A673 (cell line): ENCODE measurements at regions not wholly inside any gene's neighbourhood (a gene's known extent, or its start where the extent isn't known, plus 50 kb on each side); places are given as distances from the start of the nearest gene placed in this dataset.
"Not testable (repeated sequence)": the region's sequence is repeated elsewhere in the genome, so short reads cannot be mapped to it uniquely, and the experiment has no call there.

Experiments
- BruUV-seq: library from RNA; stranded (reverse); fragments of 400-500 nt; replicated peaks from 2 replicates; lab custom pipeline; 2021; lab: Mats Ljungman, UMichigan
- CTCF ChIA-PET: fragments of 300-600 bp; sonication (Branson Sonifier 250); formaldehyde crosslinking; loops from one replicate; lab custom pipeline; 2022; ENCODE audit warnings: antibody characterized with exemption; lab: Charles Lee
- POLR2A ChIA-PET: fragments of 300-600 bp; sonication (Branson Sonifier 250); formaldehyde crosslinking; loops from one replicate; lab custom pipeline; 2022; ENCODE audit warnings: antibody characterized with exemption; ENCODE audit not compliant: low non-redundant PET; lab: Charles Lee
- DNase-seq: peaks from one replicate; pipeline ENCODE4 v3.0.0-alpha.2; 2015; ENCODE audit warnings: low spot score
- H3K27ac ChIP-seq: fragments of 200-600 bp; sonication (generic); 2 replicates; pipeline ENCODE4 v1.5.1; 2016; ENCODE audit warnings: mixed run types, low read depth, mild to moderate bottlenecking, mixed read lengths, antibody characterized with exemption, low read length; ENCODE audit not compliant: poor library complexity, severe bottlenecking
- H3K27me3 ChIP-seq: fragments of 200-600 bp; sonication (generic); replicated peaks from 2 replicates; pipeline ENCODE4 v1.6.1; 2017; ENCODE audit warnings: mixed run types, low read depth, mild to moderate bottlenecking, mixed read lengths, antibody characterized with exemption, low read length; ENCODE audit not compliant: insufficient read depth, poor library complexity
- H3K36me3 ChIP-seq: fragments of 200-600 bp; sonication (generic); 2 replicates; pipeline ENCODE4 v1.6.1; 2016; ENCODE audit warnings: mixed run types, mild to moderate bottlenecking, mixed read lengths, antibody characterized with exemption, low read length; ENCODE audit not compliant: insufficient read depth, poor library complexity, severe bottlenecking
- H3K4me1 ChIP-seq: fragments of 200-600 bp; sonication (generic); 2 replicates; pipeline ENCODE4 v1.6.1; 2017; ENCODE audit warnings: mixed run types, mild to moderate bottlenecking, mixed read lengths, antibody characterized with exemption, low read length; ENCODE audit not compliant: insufficient read depth, poor library complexity, severe bottlenecking
- H3K4me3 ChIP-seq: fragments of 200-600 bp; sonication (generic); 2 replicates; pipeline ENCODE4 v1.5.1; 2016; ENCODE audit warnings: low read depth, mixed run types, mild to moderate bottlenecking, mixed read lengths, low read length; ENCODE audit not compliant: poor library complexity, severe bottlenecking
- H3K9me3 ChIP-seq: fragments of 200-600 bp; sonication (generic); 2 replicates; pipeline ENCODE4 v1.6.1; 2016; ENCODE audit warnings: mixed run types, low read depth, mild to moderate bottlenecking, mixed read lengths, antibody characterized with exemption, low read length; ENCODE audit not compliant: poor library complexity, severe bottlenecking
- EZH2 ChIP-seq: fragments of 200-600 bp; sonication (generic); IDR thresholded peaks from 2 replicates; pipeline ENCODE4 v1.6.1; 2017; ENCODE audit warnings: borderline replicate concordance, low read depth, mild to moderate bottlenecking, mixed read lengths, antibody characterized with exemption, low read length; ENCODE audit not compliant: poor library complexity, severe bottlenecking
- intact Hi-C: fragments of 100-400 bp; cut with micrococcal nuclease; formaldehyde crosslinking; loops from one replicate; pipeline ENCODE4 v1.10.0; 2022; ENCODE audit not compliant: unreplicated experiment
- TF ChIP-seq, protein P1 (sequence below): fragments of 300-800, 200-600 bp; sonication (generic); conservative IDR thresholded peaks from 2 replicates; pipeline ENCODE4 v1.5.1; 2017; ENCODE audit warnings: low read depth, mild to moderate bottlenecking, antibody characterized with exemption, low read length, moderate library complexity, mixed read lengths

- no peak for TF ChIP-seq EZH2
- TF ChIP-seq, protein P1, sequence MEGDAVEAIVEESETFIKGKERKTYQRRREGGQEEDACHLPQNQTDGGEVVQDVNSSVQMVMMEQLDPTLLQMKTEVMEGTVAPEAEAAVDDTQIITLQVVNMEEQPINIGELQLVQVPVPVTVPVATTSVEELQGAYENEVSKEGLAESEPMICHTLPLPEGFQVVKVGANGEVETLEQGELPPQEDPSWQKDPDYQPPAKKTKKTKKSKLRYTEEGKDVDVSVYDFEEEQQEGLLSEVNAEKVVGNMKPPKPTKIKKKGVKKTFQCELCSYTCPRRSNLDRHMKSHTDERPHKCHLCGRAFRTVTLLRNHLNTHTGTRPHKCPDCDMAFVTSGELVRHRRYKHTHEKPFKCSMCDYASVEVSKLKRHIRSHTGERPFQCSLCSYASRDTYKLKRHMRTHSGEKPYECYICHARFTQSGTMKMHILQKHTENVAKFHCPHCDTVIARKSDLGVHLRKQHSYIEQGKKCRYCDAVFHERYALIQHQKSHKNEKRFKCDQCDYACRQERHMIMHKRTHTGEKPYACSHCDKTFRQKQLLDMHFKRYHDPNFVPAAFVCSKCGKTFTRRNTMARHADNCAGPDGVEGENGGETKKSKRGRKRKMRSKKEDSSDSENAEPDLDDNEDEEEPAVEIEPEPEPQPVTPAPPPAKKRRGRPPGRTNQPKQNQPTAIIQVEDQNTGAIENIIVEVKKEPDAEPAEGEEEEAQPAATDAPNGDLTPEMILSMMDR = no peak
- Histone ChIP-seq H3K27me3 (no peaks in the 10 kb centered on the region), H3K9me3 (no peaks in the 10 kb centered on the region), H3K27ac (no peak overlapping the region), H3K36me3 (no peaks in the 10 kb centered on the region), H3K4me3 (no peak overlapping the region), H3K4me1 (no peaks in the 10 kb centered on the region)
- POLR2A ChIA-PET = no interaction called here
- DNase-seq = no peak
- no TSS peak for BruUV-seq
- intact Hi-C loops = no loop called here
- CTCF ChIA-PET = no interaction called here
Measured at GRCh38 chr5:18736051-18736398, 1101.8 kb downstream of the TAF11L14 start.

- BruUV-seq, H3K27ac ChIP-seq, H3K36me3 ChIP-seq, H3K9me3 ChIP-seq, H3K27me3 ChIP-seq, CTCF ChIA-PET, H3K4me1 ChIP-seq, intact Hi-C loops, POLR2A ChIA-PET, DNase-seq, H3K4me3 ChIP-seq: not testable (repeated sequence)
Measured at GRCh38 chr5:18736736-18737135, 1102.5 kb downstream of the TAF11L14 start.

- DNase-seq = no peak
- Histone ChIP-seq H3K36me3 (no peaks in the 10 kb centered on the region), H3K4me1 (no peaks in the 10 kb centered on the region), H3K27ac (no peak overlapping the region), H3K9me3 (no peaks in the 10 kb centered on the region), H3K4me3 (no peak overlapping the region), H3K27me3 (no peaks in the 10 kb centered on the region)
- intact Hi-C loops = no loop called here
- no TSS peak for BruUV-seq
- POLR2A ChIA-PET = no interaction called here
- CTCF ChIA-PET = no interaction called here
- TF ChIP-seq, protein P1 = no peak
- TF ChIP-seq EZH2 = no peak
Measured at GRCh38 chr5:18740301-18740700, 1106.0 kb downstream of the TAF11L14 start.

GRCh38 chr5:18742830-18743229, 1108.6 kb downstream of the TAF11L14 start:
- BruUV-seq = no TSS peak
- DNase-seq = no peak
- H3K9me3 ChIP-seq = no peaks in the 10 kb centered on the region
- POLR2A ChIA-PET = no interaction called here
- intact Hi-C loops = no loop called here
- H3K27me3 ChIP-seq = no peaks in the 10 kb centered on the region
- H3K4me3 ChIP-seq = no peak overlapping the region
- no peaks in the 10 kb centered on the region for H3K4me1 ChIP-seq
- CTCF ChIA-PET = no interaction called here
- no peaks in the 10 kb centered on the region for H3K36me3 ChIP-seq
- H3K27ac ChIP-seq = no peak overlapping the region
- TF ChIP-seq EZH2 = no peak
- TF ChIP-seq, protein P1 = no peak
